ENCODE measurements at regions not wholly inside any gene's neighbourhood (a gene's known extent, or its start where the extent isn't known, plus 50 kb on each side); places are given as distances from the start of the nearest gene placed in this dataset.

- TF ChIP-seq, protein P1, sequence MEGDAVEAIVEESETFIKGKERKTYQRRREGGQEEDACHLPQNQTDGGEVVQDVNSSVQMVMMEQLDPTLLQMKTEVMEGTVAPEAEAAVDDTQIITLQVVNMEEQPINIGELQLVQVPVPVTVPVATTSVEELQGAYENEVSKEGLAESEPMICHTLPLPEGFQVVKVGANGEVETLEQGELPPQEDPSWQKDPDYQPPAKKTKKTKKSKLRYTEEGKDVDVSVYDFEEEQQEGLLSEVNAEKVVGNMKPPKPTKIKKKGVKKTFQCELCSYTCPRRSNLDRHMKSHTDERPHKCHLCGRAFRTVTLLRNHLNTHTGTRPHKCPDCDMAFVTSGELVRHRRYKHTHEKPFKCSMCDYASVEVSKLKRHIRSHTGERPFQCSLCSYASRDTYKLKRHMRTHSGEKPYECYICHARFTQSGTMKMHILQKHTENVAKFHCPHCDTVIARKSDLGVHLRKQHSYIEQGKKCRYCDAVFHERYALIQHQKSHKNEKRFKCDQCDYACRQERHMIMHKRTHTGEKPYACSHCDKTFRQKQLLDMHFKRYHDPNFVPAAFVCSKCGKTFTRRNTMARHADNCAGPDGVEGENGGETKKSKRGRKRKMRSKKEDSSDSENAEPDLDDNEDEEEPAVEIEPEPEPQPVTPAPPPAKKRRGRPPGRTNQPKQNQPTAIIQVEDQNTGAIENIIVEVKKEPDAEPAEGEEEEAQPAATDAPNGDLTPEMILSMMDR (IDR thresholded peaks at IDR 0.05) = peak in 1 of 6 experiments; percentile 23
- TF ChIP-seq POLR2A (IDR thresholded peaks at IDR 0.05) = no peak
Measured at GRCh38 chr9:91033797-91034196, 232.2 kb downstream of the SYK start.
